HG03460 (cell line): ENCODE measurements at regions not wholly inside any gene's neighbourhood (a gene's known extent, or its start where the extent isn't known, plus 50 kb on each side); places are given as distances from the start of the nearest gene placed in this dataset.
"Not testable (repeated sequence)": the region's sequence is repeated elsewhere in the genome, so short reads cannot be mapped to it uniquely, and the experiment has no call there.

Experiments used
- ATAC-seq: cut with Tn5 transposase; IDR thresholded peaks from one replicate; pipeline ENCODE4 v1.9.1; 2021; ENCODE audit not compliant: unreplicated experiment

DNA sequence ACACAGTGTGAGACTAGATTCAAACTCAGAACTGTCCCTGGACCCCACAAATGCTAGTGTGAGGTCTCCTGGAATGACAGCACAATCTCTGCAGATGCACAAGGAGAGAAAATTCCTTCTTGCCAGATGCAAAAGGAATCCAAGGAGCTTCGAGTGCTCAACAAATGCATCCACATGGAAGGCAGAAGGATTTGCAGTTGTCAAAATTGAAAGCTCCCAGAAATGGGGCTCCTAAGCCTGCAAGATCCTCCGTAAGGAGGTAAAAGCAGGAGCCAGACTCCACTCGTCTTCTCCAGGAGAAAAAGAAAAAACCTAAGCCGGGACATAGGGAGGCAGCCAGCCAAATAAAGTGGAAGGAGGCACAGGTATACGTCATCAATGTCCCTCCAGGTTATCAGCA lies 355.0 kb upstream of the KLHL29 start:
- ATAC-seq, result no peak

DNA sequence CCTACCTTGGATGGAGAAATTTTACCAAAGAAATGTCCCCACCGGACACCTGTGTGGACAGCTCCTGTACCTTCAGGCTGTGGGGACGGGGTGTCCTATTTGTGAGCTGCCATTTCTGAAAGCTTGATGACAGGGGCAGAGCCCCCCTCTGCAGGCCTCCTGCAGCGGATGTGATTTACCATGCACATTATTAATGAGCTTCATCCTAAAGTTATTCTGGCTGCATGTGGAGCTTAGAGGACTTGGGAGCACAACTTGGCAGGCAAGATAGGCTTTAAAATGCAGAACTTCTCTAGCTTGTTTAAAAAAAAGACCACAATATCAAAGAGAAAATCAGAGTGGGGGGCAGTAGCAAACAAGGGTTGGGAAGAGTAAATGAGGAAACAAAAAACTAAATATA lies 350.0 kb upstream of the KLHL29 start:
- ATAC-seq, result no peak

DNA sequence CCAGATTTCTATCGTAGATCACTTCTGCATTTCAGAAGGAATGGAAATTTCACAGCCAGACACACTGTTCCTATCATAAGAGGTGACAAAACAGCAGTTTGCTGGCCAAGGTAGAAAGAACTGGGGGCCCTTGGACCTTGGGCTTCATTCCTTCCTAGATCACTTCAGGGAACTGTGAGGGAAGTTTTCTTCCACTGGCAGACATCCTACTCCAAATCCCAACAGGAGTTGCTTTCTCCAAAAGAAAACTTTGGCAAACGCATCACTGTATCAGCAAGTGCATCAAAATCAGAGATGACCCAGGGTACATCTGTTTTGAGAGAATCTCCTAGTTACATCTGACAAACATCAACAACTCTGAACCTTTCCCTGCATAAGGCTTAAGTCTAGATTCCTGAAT lies 348.4 kb upstream of the KLHL29 start:
- ATAC-seq, result no peak

DNA sequence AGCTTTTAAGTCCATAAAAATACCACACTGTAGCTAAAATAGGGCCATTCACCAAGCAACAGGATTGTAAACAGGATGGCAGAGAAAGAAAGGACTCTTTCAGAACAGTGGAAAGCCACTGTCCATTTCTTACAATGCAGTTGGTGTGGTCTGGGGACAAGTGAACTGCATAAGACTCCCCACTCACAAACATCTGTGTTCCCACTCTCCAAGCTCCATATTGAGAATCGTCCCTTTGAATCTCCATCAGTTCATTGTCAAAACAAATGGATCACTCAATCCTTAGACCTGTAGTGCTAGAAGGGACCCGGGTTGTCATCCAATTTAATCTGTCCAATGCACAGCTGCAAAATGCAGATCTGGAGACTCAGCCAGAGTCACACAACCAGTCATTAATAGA lies 347.4 kb upstream of the KLHL29 start:
- no peak for ATAC-seq

DNA sequence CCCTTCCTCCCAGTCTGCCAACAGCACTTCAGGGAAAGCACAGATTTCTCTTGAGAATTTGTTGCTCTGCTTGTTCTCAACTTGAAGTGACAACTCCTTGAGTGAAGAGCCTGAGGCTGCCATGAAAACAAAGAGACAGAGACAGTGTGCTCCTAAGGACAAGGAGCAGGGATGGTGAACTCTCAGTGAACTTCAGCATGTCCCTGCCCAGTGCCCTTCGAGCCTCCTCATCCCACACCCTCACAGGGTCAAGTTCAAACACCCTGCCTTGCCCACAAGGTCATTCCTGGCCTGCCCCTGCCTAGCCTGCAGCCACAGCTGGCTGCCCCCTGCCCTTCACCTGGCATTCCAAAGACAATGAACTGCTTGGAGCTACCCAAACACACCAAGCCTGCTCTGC lies 343.5 kb upstream of the KLHL29 start:
- no peak for ATAC-seq

DNA sequence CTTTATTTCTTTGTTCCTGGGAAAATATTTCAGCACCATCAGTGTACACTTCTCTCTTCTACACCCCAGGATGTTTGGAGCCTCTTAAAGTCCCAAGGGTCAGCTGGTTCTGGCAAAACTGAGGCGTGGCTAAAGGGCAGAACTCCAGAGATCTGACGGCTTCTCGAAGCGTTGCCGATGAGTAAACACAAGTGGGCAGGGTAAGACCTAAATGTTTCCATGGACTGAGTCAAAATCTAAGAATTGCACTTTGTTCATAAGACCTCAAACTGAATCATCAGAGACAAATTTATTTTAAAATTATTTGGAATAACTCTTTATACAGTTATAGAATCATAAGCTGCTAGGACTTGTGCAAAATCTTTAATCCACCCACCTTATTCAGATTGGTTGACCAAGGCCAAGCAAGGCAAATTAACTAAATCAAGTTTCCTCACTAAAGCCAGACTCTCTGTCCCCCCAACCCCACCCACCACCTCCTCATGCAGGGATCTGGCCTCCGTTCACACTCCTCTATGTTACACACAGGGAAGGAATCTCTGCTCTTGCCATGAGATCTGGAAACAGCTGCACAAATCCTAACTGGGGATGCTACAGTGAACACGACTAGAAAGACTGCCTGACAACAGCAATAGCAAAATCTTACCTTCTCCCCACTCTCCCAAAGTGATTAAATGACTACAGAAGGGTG lies 342.6 kb upstream of the KLHL29 start:
- ATAC-seq, result no peak

DNA sequence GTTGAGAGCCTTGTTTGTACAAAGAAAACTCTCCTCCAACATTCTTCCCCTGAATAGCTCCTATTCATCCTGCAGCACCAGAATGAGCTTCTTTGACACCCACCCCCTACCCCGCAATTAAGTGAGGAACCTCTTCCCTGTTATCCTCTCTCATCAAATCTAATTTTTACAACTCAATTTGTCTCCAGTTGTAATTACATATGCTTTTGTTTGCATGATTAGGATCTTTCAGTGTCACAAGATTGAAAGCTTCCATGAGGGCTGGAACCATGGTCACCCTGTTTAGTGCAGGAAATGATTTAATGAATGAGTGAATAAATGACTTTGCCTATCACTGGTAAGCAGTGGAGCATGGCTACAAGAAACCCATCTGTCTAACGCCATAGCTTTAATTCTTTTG lies 334.6 kb upstream of the KLHL29 start:
- ATAC-seq, result no peak

DNA sequence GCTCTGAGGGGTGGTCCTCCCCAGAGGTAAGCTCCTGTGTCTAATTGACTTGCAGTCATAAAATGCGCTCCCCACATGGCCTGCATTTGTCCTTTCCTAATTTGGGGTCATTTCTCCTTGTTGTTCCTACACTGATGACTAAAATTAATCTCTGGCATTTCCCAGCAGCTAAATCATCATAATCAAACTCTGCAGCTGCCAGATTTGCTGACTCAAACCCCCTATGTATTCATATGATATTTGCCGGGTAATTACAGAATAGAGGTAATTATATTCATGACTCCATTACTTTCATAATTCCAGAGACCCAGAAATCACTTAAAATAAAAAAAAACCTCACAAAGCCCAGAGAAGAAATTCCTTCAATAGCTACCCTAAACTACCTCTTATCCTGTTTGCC lies 331.4 kb upstream of the KLHL29 start:
- no peak for ATAC-seq

DNA sequence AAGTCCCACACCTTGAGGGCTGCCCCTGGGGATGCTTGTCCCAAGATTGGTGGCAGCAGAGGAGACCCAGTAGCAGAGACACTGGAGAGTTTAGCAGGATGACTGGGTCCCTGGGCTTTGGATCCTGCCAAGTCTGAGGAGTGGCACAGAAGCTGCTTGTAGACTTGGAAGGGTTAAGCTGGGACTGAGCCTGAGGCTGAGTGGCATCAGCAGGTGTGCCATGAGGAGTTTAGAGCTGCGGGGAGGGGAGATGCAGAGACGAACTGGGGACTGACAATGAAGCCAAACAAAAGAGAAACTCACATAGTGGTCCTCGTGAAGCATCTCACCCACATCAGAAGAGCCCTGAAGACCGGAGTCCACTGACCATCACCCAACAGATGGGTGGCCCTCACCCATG lies 329.7 kb upstream of the KLHL29 start:
- ATAC-seq, result no peak

DNA sequence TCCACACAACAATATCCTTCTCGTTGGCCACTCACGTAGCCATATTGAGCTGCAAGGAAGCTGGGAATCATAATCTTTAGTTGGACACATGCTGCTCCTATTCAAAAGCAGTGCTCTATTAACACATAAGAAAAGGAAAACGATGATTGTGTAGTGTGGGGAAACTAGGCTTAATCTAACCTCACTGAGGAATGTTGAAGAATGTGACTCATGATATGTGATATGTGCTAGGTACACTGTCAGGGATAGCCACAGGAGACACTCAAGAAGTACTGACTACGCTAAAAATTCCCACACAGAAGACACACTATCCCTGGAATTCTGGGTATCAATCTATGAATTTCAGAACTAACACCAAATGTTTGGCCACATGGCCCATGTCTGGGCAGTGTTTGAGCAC lies 328.1 kb upstream of the KLHL29 start:
- ATAC-seq, result not testable (repeated sequence)

DNA sequence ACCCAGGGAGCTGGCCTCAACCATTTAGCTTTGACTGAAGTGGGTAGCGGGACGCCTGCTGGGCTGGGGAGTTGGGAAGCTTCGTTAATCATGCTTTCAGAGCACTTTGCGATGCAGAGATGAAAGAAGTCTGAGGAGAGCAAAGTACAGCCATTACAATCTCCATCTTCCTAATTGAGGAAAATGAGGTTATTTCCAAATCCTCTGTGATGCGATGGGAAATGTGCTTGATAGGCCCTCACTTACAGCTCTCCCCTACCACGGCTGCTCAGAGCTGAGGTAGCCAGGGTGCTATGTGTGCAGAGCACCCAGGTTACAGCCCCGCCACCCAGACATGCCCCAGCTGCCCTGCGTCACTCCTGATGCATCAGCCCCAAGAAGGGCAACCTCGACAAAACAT lies 326.5 kb upstream of the KLHL29 start:
- ATAC-seq, result no peak

DNA sequence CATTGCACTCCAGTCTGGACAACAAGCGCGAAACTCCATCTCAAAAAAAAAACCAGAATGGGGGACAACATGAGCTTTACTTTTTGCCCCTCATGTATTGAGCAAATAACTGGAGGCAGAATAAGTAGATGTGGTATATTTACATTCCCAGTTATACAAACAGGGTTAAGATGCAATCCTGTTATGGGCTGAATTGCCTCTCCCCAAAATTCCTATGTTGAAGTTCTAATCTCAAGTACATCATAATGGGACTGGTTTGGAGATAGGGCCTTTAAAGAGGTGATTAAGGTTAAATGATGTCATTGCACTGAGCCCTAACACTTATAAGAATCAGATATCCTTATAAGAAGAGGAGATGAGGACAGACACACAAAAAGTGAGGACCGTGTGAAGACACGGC lies 319.8 kb upstream of the KLHL29 start:
- ATAC-seq, result no peak

DNA sequence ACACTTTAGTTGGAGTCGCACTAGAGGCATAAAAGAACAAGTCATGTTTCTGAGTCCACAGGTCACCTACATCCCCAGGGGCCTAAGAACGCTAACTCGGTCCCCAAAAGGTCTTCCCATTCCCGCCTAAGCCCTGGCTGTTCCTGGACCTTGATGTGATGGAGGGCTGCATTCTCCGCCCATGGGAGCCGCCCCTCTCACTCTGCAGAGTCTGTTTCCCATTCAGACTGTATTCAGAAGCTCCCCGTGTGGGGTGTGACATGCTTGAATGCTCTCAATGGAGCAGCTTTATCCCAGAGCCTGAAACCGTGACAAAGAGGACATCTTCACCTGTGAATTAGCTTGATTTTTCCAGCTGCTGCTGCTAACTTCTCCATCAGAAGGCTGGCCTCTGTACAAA lies 319.0 kb upstream of the KLHL29 start:
- no peak for ATAC-seq

DNA sequence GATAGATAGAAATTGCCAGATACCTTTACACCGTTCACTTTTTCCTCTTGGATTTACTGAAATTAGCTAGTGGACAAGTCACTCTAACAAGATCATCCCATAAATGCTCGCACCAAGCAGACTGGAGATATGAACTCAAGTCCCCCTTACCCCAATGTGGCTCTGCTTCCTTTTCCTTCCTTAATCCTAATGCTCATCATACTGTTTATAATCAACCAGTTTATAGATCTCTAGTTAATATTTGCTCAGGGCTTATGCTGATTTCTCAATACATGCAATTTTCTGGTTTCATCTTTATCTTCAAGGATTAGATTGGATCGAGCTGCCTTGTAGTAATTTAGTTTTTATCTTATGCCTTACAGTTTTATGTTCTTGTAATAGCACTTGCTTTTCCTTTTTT lies 318.3 kb upstream of the KLHL29 start:
- ATAC-seq, result no peak

DNA sequence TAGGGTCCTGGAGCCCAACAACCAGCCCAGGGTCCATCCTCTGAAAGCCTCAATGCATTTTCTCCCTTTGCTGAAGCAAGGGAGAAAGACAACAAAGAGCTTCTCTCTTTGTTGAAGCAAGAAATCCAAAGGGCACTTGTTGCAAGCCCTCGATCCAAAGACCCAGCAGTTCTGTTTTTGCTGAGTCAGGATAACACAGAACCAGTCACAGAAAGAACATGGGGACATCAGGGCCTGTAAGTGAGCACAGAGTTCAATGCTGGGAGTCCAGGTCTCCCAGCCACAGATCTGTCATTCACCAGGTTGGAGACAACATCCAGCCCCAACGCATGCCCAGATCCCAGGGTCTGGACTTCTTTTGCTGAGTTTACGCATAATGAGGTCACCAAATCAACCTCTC lies 315.8 kb upstream of the KLHL29 start:
- no peak for ATAC-seq

DNA sequence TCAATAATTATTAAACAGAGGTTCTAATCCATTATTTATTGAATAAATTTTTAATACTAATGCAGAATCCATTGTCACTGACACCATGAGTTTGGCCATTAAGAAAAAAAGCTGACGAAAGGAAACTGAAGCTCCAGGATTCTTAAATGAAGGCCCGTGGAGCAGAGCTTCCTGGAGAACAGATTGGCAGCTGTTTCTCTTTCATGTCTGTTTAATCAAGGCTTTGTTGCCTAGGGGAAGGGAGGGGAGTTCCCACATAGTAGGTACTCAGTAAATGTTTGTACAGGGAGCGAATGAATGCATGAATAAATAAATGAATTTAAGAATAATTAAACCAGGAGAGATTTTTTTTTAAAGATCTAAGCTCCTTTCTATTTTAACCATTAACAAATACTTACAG lies 315.1 kb upstream of the KLHL29 start:
- no peak for ATAC-seq

DNA sequence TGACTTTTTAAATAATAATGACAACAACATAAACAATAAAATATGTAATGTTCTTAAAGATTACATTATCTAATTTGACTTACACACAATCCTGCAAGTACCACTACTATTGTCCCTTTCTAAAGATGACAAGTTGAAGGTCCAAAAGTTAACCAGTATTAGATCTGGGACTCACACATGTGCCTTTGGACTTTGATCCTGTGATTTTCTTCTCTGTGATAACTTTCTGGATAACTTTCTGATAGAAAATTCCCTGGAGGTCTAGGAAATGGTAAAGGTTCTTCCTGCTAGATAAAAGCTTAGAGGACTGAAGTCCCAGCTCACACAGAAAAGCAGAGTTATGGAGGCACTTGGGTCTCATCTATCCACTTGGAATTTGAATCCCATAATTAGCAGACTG lies 311.9 kb upstream of the KLHL29 start:
- ATAC-seq, result no peak

DNA sequence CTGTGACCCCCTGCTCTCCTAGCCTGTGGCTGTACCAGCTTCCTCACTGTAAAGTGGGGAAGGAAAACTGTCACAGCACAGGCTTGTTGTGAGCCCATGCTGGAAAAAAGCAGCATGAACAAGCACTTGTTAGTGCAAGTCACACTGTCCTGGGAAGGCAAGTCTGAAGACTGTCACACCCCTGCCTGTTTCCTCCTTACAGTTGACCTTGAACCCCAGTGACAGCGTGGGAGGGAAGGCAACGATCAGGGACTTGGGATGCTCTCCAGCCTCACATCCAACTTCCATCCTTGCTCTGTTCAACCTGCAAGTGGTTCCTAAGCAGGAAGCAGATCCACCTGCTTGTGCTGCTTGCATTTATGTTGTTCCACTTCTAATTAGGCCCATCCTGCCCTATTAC lies 311.3 kb upstream of the KLHL29 start:
- ATAC-seq, result no peak

DNA sequence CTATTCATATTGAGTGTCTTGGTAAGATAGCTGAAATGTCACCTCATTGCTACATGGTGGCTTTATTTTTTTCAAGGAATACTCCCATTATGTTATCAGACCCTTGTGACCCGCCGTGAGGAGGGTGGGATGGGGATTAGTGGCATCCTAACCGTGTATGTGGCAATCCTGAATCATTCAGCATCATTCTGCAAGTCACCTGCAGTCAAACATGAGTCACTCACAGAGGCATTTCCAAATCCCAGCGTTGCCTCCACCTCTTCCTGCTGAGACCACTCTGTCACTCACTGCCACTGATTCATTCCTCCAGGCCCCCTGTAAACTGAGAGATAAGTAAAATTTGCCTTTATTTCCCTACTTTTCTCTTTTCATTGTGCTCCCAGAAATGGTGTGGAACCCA lies 307.4 kb upstream of the KLHL29 start:
- ATAC-seq, result no peak

DNA sequence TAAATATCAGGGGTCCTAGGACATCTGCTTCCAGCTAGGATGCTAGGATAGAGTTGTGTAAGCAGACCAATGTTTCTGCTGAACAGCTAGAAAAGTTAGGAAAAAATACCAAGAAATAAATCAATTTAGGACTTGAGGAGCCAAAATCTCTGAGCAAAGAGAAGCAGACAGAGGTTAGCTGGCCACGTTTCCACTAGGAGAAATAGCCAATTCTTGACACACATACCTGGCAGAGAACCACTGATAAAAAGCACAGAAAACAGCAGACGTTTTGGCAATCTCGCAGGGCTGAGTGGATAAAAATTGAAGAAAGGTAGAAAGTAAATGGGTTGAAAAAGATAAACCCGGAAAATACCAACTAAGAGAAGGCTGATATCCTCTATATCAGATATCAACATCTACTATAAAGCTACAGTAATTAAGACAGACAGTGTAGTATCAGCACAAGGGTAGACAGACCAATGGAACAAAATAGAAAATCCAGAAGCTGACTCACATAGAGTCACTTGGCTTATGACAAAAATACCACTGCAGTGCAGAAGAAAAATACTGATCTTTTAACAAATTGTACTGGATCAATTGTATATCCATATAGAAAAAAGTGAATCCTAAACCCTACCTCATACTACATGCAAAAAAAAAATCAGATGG lies 306.1 kb upstream of the KLHL29 start:
- ATAC-seq, result no peak

DNA sequence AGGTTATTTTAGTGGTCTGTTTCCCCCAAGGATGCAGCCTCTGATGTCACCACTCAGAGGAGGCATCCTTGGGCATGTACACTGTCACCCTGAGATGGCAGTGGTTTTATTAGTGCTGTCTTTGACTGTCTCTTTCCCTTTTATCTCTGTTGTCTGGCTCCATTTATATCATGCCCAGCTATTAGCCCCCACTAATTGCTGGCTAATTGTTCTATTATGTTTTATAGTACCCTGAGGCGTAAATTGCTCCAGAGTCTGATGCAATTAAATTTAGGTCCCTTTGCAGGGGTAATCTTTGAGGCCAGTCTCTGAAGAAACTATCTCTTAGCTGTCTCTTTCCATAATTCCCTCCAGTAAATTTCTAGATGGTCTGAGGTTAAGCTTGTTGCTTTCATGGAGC lies 301.0 kb upstream of the KLHL29 start:
- ATAC-seq, result no peak

DNA sequence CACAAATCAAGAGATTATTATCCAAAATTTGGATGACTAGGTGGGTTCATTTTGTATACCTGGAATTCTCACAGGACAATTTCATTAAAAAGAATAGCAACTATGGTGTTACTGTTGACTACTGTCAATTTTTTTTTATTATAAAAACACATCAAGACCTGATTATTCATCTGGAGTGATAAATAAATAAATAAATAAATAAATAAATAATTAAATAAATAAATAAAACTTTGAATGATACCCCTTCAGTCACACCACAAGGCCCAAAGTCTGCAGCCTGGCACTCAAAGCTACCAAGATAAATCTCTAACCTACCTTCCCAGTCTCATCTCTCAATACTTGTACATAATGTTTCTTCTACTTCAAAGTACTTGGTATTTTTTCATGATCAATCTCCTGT lies 294.0 kb upstream of the KLHL29 start:
- ATAC-seq, result no peak

DNA sequence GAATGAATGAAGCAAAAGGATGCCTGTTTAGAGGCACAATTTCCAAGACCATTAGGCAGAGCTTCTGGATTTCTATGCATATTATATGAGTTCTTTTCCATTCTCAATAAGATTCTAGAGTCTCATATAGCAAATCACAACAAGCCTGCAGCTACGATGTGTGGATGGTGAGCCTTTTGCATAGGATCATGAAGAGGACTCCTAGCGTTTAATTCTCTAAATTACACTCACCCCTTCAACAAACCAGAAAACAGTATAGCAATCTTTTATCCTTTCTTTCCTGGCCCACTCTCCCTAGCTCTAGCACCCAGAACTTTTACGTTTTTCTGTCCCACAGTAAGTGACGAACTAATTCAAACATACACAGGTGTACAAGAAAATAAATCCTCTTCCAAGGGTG lies 293.1 kb upstream of the KLHL29 start:
- ATAC-seq, result no peak
